IPS-NIHi7 (cell line): ENCODE measurements at regions not wholly inside any gene's neighbourhood (a gene's known extent, or its start where the extent isn't known, plus 50 kb on each side); places are given as distances from the start of the nearest gene placed in this dataset.
"Not testable (repeated sequence)": the region's sequence is repeated elsewhere in the genome, so short reads cannot be mapped to it uniquely, and the experiment has no call there.

Experiments used
- DNase-seq: peaks from one replicate; pipeline ENCODE4 v3.0.0; 2012; ENCODE audit warnings: mixed read lengths; ENCODE audit errors: extremely low spot score

GRCh38 chr2:12024197-12024907, 277.9 kb downstream of the LPIN1 start:
- DNase-seq: not testable (repeated sequence)

- no peak for DNase-seq
Measured at GRCh38 chr2:12027136-12027535, 280.7 kb downstream of the LPIN1 start.

GRCh38 chr2:12031866-12032265, 285.4 kb downstream of the LPIN1 start:
- no peak for DNase-seq

- peak; percentile 22 for DNase-seq
Measured at GRCh38 chr2:12032398-12032797, 286.0 kb downstream of the LPIN1 start.

GRCh38 chr2:12032975-12033374, 286.5 kb downstream of the LPIN1 start:
- DNase-seq: no peak

- no peak for DNase-seq
Measured at GRCh38 chr2:12033494-12033893, 287.1 kb downstream of the LPIN1 start.

- DNase-seq: no peak
Measured at GRCh38 chr2:12034382-12034781, 287.9 kb downstream of the LPIN1 start.

GRCh38 chr2:12035029-12035720, 288.7 kb downstream of the LPIN1 start:
- no peak for DNase-seq

GRCh38 chr2:12035956-12036639, 289.7 kb downstream of the LPIN1 start:
- no peak for DNase-seq

GRCh38 chr2:12036640-12036983, 290.2 kb downstream of the LPIN1 start:
- no peak for DNase-seq

- no peak for DNase-seq
Measured at GRCh38 chr2:12037301-12037700, 290.9 kb downstream of the LPIN1 start.

- no peak for DNase-seq
Measured at GRCh38 chr2:12041236-12041635, 294.8 kb downstream of the LPIN1 start.

GRCh38 chr2:12043131-12043530, 296.7 kb downstream of the LPIN1 start:
- no peak for DNase-seq

- DNase-seq: no peak
Measured at GRCh38 chr2:12044857-12045256, 298.4 kb downstream of the LPIN1 start.

GRCh38 chr2:12045864-12046291, 299.4 kb downstream of the LPIN1 start:
- DNase-seq: no peak

- no peak for DNase-seq
Measured at GRCh38 chr2:12046641-12047040, 300.2 kb downstream of the LPIN1 start.

GRCh38 chr2:12047761-12048160, 301.3 kb downstream of the LPIN1 start:
- no peak for DNase-seq

- DNase-seq: peak; percentile 76
Measured at GRCh38 chr2:12048550-12048949, 302.1 kb downstream of the LPIN1 start.

GRCh38 chr2:12050396-12050795, 304.0 kb downstream of the LPIN1 start:
- DNase-seq: no peak

GRCh38 chr2:12051831-12052230, 305.4 kb downstream of the LPIN1 start:
- no peak for DNase-seq

GRCh38 chr2:12052796-12053195, 306.4 kb downstream of the LPIN1 start:
- DNase-seq: no peak

GRCh38 chr2:12054956-12055618, 308.7 kb downstream of the LPIN1 start:
- DNase-seq: no peak
